Glutamatergic neuron (in vitro differentiated cells): ENCODE measurements at regions not wholly inside any gene's neighbourhood (a gene's known extent, or its start where the extent isn't known, plus 50 kb on each side); places are given as distances from the start of the nearest gene placed in this dataset.

Source experiments
- DNase-seq: peaks from one replicate; pipeline ENCODE4 v3.0.0; 2022
- H3K27ac Mint-ChIP-seq: one replicate; pipeline ENCODE4 v1.8.0; 2020; ENCODE audit warnings: mild to moderate bottlenecking, mixed read lengths, inconsistent platforms; ENCODE audit not compliant: unreplicated experiment
- H3K27me3 Mint-ChIP-seq: one replicate; pipeline ENCODE4 v1.8.0; 2020; ENCODE audit warnings: mild to moderate bottlenecking, moderate library complexity, mixed read lengths, inconsistent platforms; ENCODE audit not compliant: unreplicated experiment
- H3K36me3 Mint-ChIP-seq: one replicate; pipeline ENCODE4 v1.8.0; 2020; ENCODE audit warnings: mild to moderate bottlenecking, mixed read lengths, inconsistent platforms; ENCODE audit not compliant: unreplicated experiment
- H3K4me1 Mint-ChIP-seq: one replicate; pipeline ENCODE4 v1.8.0; 2020; ENCODE audit warnings: mild to moderate bottlenecking, low read depth, mixed read lengths, inconsistent platforms; ENCODE audit not compliant: unreplicated experiment
- H3K4me3 Mint-ChIP-seq: one replicate; pipeline ENCODE4 v1.8.0; 2020; ENCODE audit warnings: mild to moderate bottlenecking, mixed read lengths, inconsistent platforms; ENCODE audit not compliant: unreplicated experiment
- H3K9me3 Mint-ChIP-seq: one replicate; pipeline ENCODE4 v1.8.0; 2020; ENCODE audit warnings: mild to moderate bottlenecking, moderate library complexity, mixed read lengths, inconsistent platforms; ENCODE audit not compliant: unreplicated experiment
- TF ChIP-seq, protein P1 (sequence below): fragments of 200-600 bp; sonication (generic); IDR thresholded peaks from one replicate; pipeline ENCODE4 v1.5.0; 2021; ENCODE audit not compliant: partially characterized antibody, unreplicated experiment

GRCh38 chr7:81514546-81514945 is 255.3 kb downstream of the HGF start:
- TF ChIP-seq, protein P1, sequence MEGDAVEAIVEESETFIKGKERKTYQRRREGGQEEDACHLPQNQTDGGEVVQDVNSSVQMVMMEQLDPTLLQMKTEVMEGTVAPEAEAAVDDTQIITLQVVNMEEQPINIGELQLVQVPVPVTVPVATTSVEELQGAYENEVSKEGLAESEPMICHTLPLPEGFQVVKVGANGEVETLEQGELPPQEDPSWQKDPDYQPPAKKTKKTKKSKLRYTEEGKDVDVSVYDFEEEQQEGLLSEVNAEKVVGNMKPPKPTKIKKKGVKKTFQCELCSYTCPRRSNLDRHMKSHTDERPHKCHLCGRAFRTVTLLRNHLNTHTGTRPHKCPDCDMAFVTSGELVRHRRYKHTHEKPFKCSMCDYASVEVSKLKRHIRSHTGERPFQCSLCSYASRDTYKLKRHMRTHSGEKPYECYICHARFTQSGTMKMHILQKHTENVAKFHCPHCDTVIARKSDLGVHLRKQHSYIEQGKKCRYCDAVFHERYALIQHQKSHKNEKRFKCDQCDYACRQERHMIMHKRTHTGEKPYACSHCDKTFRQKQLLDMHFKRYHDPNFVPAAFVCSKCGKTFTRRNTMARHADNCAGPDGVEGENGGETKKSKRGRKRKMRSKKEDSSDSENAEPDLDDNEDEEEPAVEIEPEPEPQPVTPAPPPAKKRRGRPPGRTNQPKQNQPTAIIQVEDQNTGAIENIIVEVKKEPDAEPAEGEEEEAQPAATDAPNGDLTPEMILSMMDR, result no peak
- Mint-ChIP-seq H3K4me3 (no peak overlapping the region), H3K4me1 (no peaks in the 10 kb centered on the region), H3K27ac (no peak overlapping the region), H3K27me3 (no peaks in the 10 kb centered on the region), H3K9me3 (peaks cover 5% of the 10 kb centered on the region), H3K36me3 (peaks cover 5% of the 10 kb centered on the region)
- no peak for DNase-seq

- H3K4me3 Mint-ChIP-seq, result no peak overlapping the region
- peaks cover 5% of the 10 kb centered on the region for H3K9me3 Mint-ChIP-seq
- no peaks in the 10 kb centered on the region for H3K4me1 Mint-ChIP-seq
- peaks cover 5% of the 10 kb centered on the region for H3K36me3 Mint-ChIP-seq
- no peak overlapping the region for H3K27ac Mint-ChIP-seq
- TF ChIP-seq, protein P1, result no peak
- DNase-seq, result no peak
- no peaks in the 10 kb centered on the region for H3K27me3 Mint-ChIP-seq
Observed at GRCh38 chr7:81510122-81510521, 259.7 kb downstream of the HGF start.

- peaks cover 2% of the 10 kb centered on the region for H3K9me3 Mint-ChIP-seq
- H3K27me3 Mint-ChIP-seq, result no peaks in the 10 kb centered on the region
- peaks cover 6% of the 10 kb centered on the region for H3K4me1 Mint-ChIP-seq
- H3K4me3 Mint-ChIP-seq, result no peak overlapping the region
- TF ChIP-seq, protein P1, result no peak
- no peaks in the 10 kb centered on the region for H3K36me3 Mint-ChIP-seq
- no peak for DNase-seq
- no peak overlapping the region for H3K27ac Mint-ChIP-seq
Observed at GRCh38 chr7:81507221-81507620, 262.6 kb downstream of the HGF start.

DNA sequence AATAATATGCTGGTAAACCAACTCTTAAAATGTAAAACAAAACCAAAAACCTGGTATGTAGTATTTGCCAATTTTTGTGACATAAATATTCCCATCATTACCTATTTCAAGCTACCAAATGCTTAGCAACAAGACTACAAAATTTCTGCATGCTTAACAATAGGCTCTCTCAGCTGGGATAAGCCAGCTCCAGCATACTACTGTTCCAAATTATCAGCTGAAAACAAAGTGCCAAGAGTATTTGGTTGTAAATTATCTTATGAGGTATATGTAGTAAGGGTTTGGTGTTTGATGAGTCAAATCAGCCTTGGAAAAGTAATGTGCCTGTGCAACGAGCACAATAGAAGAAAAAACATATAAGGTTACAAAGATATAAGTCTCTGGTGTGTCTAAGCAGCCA is 263.2 kb downstream of the HGF start:
- peaks cover 2% of the 10 kb centered on the region for H3K9me3 Mint-ChIP-seq
- H3K4me1 Mint-ChIP-seq, result peaks cover 7% of the 10 kb centered on the region
- no peak overlapping the region for H3K4me3 Mint-ChIP-seq
- no peak overlapping the region for H3K27ac Mint-ChIP-seq
- no peaks in the 10 kb centered on the region for H3K36me3 Mint-ChIP-seq
- no peak for DNase-seq
- TF ChIP-seq, protein P1, result no peak
- H3K27me3 Mint-ChIP-seq, result no peaks in the 10 kb centered on the region

- no peaks in the 10 kb centered on the region for H3K9me3 Mint-ChIP-seq
- peaks cover 7% of the 10 kb centered on the region for H3K4me1 Mint-ChIP-seq
- TF ChIP-seq, protein P1, result no peak
- no peak overlapping the region for H3K4me3 Mint-ChIP-seq
- H3K27me3 Mint-ChIP-seq, result no peaks in the 10 kb centered on the region
- H3K36me3 Mint-ChIP-seq, result no peaks in the 10 kb centered on the region
- no peak for DNase-seq
- H3K27ac Mint-ChIP-seq, result no peak overlapping the region
Observed at GRCh38 chr7:81503771-81504170, 266.1 kb downstream of the HGF start.
